ENCODE measurements at regions not wholly inside any gene's neighbourhood (a gene's known extent, or its start where the extent isn't known, plus 50 kb on each side); places are given as distances from the start of the nearest gene placed in this dataset.
A peak's percentile ranks its signal among the peaks of the same experiment; 100 is the strongest.
"Not testable (repeated sequence)": the region's sequence is repeated elsewhere in the genome, so short reads cannot be mapped to it uniquely, and the experiment has no call there.

DNA sequence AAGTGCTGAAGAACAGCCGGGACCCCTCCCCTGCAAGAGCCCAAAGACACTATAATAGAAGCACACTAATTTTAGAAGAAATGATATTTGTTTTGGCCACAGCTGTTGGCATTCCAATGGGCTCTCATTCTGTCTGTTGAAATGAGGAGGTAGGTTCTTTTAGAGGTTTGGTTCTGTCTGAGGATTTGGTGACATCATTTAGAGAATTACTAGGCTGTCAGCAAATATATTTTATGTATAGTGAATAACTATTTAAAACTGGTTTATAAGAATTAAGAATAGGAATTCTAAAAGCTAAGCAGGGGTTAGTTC lies 200.7 kb upstream of the SLC38A2 start:
- Histone ChIP-seq H3K27me3 (ENCODE audit: control insufficient read depth, insufficient read depth, low read length) (no peaks in the 10 kb centered on the region), H3K9ac (ENCODE audit: low read depth, low read length) (no peak overlapping the region), H3K27ac (ENCODE audit: low read depth, low read length) (no peak overlapping the region), H3K4me1 (ENCODE audit: control insufficient read depth, insufficient read depth, low read length) (peaks cover 7% of the 10 kb centered on the region), H3K36me3 (ENCODE audit: control insufficient read depth, insufficient read depth, low read length) (no peaks in the 10 kb centered on the region), H3K9me3 (ENCODE audit: control insufficient read depth, insufficient read depth, low read length) (peaks cover 7% of the 10 kb centered on the region; the same call in 1 of the 2 replicates), H3K4me3 (ENCODE audit: low read depth, low read length) (no peak overlapping the region)

DNA sequence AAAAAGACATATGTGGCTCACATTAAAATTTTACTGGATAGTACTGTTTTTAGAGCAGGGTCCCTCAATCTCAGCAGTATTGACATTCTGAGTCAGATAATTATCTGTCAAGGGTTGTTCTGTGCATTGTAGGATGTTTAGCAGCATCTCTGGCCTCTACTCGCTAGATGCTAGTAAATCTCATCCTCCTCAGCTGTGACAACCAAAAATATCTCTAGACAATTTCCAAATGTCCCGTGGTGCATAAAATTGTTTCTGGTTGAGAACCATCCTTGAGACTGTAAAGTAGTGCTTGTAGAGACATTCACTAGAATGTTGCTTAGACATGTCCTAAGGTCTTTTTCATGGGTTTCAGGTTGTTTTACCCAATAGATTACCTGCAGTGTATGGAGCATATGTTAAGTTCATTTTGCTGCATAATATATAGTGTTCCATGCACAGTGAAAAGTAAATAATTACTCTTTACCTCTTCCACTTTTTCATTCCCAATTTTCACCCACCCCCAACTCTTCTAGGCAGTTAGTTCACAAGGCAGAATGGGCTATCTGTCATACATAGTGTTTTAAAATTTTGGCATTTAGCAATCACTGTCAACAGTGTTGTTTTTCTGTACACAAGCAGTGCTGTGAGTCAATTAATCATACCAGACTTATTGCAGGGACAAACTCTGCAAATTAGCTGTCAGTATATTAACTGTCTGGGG lies 200.2 kb upstream of the SLC38A2 start:
- H3K36me3 ChIP-seq (ENCODE audit: control insufficient read depth, insufficient read depth, low read length) = no peaks in the 10 kb centered on the region
- H3K9me3 ChIP-seq (ENCODE audit: control insufficient read depth, insufficient read depth, low read length) = peaks cover 12% of the 10 kb centered on the region
- H3K27ac ChIP-seq (ENCODE audit: low read depth, low read length) = no peak overlapping the region
- no peaks in the 10 kb centered on the region for H3K27me3 ChIP-seq (ENCODE audit: control insufficient read depth, insufficient read depth, low read length)
- H3K9ac ChIP-seq (ENCODE audit: low read depth, low read length) = no peak overlapping the region
- H3K4me3 ChIP-seq (ENCODE audit: low read depth, low read length) = no peak overlapping the region
- peaks cover 7% of the 10 kb centered on the region for H3K4me1 ChIP-seq (ENCODE audit: control insufficient read depth, insufficient read depth, low read length)

DNA sequence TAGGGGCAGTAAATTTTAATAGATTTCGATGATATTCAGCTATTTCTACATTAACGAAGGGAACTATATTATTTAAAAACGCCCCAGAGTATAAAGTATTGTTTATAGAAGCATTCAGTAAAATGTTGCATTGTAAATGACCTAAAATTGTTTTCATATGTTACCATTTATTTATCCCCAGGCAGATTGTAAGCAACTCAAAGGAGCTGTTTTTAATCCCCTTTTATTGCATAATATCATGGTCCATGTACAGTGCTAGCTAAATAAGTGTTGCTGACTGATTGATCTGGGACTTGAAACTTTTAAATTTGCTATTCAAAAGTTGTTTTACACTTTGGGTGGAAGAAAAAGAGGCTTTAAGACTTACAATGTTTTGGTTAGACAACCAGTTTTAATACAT lies 199.0 kb upstream of the SLC38A2 start:
- Histone ChIP-seq H3K9me3 (ENCODE audit: control insufficient read depth, insufficient read depth, low read length) (peaks cover 24% of the 10 kb centered on the region), H3K4me1 (ENCODE audit: control insufficient read depth, insufficient read depth, low read length) (peaks cover 7% of the 10 kb centered on the region), H3K9ac (ENCODE audit: low read depth, low read length) (no peak overlapping the region), H3K4me3 (ENCODE audit: low read depth, low read length) (no peak overlapping the region), H3K27ac (ENCODE audit: low read depth, low read length) (no peak overlapping the region), H3K27me3 (ENCODE audit: control insufficient read depth, insufficient read depth, low read length) (no peaks in the 10 kb centered on the region), H3K36me3 (ENCODE audit: control insufficient read depth, insufficient read depth, low read length) (no peaks in the 10 kb centered on the region)

DNA sequence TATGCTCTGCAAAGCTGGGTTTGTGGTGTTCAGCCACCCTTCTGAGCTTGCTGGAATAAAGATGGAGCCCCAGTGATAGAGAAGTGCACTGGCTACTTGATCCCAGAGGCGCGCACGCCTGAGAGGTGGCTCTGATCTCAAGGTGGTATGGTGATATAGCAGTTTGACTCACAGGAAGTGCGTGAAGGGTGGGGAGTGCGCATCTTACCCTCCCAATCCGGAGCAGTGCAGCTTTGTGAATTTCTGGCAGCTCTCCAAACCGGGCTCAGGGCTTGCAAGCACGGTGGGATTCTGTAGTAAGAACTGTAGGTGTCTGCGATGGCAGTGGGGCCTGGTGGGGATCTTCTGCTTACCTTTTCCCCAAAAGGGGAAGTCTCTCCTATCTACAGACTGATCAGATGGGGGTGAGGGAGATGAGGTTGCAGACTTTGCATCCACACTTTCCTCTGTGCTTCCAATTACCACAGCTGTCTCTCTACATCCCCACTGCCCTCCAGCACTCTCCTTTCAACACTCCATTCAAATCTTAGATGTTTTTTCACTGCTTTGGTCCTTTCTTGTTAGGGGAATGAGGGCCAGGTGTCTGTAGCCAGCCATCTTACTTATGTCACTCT lies 197.4 kb upstream of the SLC38A2 start:
- peaks cover 24% of the 10 kb centered on the region for H3K9me3 ChIP-seq (ENCODE audit: control insufficient read depth, insufficient read depth, low read length)
- no peak overlapping the region for H3K4me3 ChIP-seq (ENCODE audit: low read depth, low read length)
- H3K27ac ChIP-seq (ENCODE audit: low read depth, low read length) = no peak overlapping the region
- H3K36me3 ChIP-seq (ENCODE audit: control insufficient read depth, insufficient read depth, low read length) = no peaks in the 10 kb centered on the region
- H3K9ac ChIP-seq (ENCODE audit: low read depth, low read length) = no peak overlapping the region
- no peaks in the 10 kb centered on the region for H3K27me3 ChIP-seq (ENCODE audit: control insufficient read depth, insufficient read depth, low read length)
- H3K4me1 ChIP-seq (ENCODE audit: control insufficient read depth, insufficient read depth, low read length) = peaks cover under 1% of the 10 kb centered on the region; the same call in 1 of the 2 replicates

DNA sequence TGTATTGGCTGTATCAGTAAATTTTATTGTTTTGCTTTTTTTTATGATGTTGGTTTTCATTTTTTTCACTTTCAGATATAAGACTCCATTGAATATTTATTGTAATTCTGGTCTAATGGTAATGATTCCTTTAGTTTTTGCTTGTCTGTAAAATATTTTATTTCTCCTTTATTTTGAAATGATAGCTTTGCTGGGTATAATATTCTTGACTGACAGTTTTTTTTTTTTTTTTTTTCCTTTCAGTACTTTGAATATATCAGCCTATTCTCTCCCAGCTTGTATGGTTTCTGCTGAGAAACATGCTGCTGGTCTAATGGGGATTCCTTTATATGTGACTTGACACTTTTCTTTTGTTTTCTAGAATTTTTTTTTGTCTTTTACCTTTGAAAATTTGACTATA lies 195.1 kb upstream of the SLC38A2 start:
- Histone ChIP-seq H3K9me3 (ENCODE audit: control insufficient read depth, insufficient read depth, low read length) (peaks cover 27% of the 10 kb centered on the region), H3K4me3 (ENCODE audit: low read depth, low read length) (no peak overlapping the region), H3K4me1 (ENCODE audit: control insufficient read depth, insufficient read depth, low read length) (no peaks in the 10 kb centered on the region), H3K27ac (ENCODE audit: low read depth, low read length) (no peak overlapping the region), H3K36me3 (ENCODE audit: control insufficient read depth, insufficient read depth, low read length) (no peaks in the 10 kb centered on the region), H3K27me3 (ENCODE audit: control insufficient read depth, insufficient read depth, low read length) (no peaks in the 10 kb centered on the region), H3K9ac (ENCODE audit: low read depth, low read length) (no peak overlapping the region)

DNA sequence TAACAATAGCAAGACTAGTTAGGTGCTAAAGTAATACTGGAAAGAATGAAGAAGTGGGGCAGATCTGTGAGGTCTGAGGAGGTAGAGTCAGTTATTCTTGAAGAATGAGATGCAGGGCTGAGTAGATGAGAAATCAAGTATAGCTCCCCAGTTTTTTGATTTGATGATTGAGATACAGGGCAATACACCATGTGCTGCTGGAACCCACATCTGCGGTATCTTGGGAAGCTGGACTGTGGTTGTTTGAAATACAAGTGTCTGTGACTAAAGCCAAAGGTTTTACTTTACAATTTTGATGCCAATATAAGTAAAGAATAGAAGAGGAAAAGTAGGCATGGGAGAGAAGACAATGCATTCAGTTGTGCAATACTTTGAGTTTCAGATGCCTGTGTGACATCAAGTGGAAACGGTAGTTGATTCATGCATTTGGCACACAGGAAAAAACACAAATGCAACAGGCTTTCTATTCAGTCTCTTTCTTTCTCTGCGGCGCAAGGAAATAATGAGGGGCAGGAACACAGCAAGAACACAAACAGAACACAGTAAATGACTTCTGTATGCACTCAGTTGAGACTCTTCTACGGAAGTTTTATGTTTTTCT lies 190.2 kb upstream of the SLC38A2 start:
- H3K4me1 ChIP-seq (ENCODE audit: control insufficient read depth, insufficient read depth, low read length) = peaks cover 17% of the 10 kb centered on the region
- peaks cover 14% of the 10 kb centered on the region for H3K9me3 ChIP-seq (ENCODE audit: control insufficient read depth, insufficient read depth, low read length)
- H3K27ac ChIP-seq (ENCODE audit: low read depth, low read length) = no peak overlapping the region

DNA sequence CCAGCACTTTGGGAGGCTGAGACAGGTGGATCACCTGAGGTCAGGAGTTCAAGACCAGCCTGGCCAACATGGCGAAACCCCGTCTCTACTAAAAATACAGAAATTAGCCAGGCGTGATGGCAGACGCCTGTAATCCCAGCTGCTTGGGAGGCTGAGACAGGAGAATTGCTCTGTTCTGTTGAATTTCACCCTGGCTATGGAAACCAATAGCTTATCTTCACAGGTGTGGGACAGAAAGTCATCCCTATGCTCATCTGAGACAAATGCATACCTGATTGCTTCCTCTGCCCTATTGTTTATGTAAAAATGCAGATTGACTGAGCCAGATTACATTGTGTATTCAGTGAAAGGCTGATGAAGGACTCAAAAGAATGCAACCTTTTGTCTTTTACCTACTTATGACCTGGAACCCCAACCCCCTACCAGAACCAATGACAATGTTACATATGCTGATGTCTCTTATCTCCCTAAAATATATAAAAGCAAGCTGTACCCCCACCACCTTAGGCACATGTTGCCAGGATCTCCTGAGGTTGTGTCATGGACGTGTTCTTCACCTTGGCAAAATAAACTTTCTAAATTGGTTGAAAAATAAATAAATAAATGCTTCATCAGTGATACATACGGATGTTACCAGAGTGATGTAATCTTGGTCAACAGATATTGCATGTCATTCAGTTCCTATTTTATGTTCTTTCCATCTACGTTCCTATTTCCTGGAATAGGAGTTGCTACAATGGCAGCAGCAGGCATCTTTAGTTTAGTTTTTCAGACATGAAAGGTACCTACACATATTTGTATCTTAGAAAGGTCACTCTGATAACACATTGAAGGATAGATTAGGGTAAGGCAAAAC lies 189.4 kb upstream of the SLC38A2 start:
- H3K9me3 ChIP-seq (ENCODE audit: control insufficient read depth, insufficient read depth, low read length); H3K9ac ChIP-seq (ENCODE audit: low read depth, low read length); H3K27me3 ChIP-seq (ENCODE audit: control insufficient read depth, insufficient read depth, low read length); H3K36me3 ChIP-seq (ENCODE audit: control insufficient read depth, insufficient read depth, low read length); H3K4me3 ChIP-seq (ENCODE audit: low read depth, low read length): not testable (repeated sequence)
- Histone ChIP-seq H3K4me1 (ENCODE audit: control insufficient read depth, insufficient read depth, low read length) (peaks cover 17% of the 10 kb centered on the region), H3K27ac (ENCODE audit: low read depth, low read length) (peak overlapping the region; percentile 34)

More for the DNA sequence above, 190.2 kb upstream of the SLC38A2 start:
- Histone ChIP-seq H3K9ac (ENCODE audit: low read depth, low read length) (no peak overlapping the region), H3K4me3 (ENCODE audit: low read depth, low read length) (no peak overlapping the region), H3K36me3 (ENCODE audit: control insufficient read depth, insufficient read depth, low read length) (no peaks in the 10 kb centered on the region), H3K27me3 (ENCODE audit: control insufficient read depth, insufficient read depth, low read length) (no peaks in the 10 kb centered on the region)

DNA sequence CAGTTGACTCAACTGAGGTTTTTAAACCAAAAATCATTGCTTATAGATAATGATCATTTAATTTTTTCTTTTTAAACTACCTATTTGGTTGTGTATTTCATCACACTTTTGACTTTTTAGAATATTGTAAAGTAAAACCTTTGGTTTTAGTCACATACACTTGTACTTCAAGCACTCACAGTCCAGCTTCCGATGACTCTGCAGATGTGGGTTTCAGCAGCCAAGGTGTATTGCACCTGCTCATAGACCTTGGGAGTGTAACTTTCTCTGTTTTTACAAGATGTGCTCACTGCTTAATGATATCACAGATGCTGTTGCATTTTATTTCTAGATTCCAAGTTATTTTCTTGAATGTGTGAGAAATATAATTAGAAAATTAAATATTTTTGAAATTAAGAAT lies 188.3 kb upstream of the SLC38A2 start:
- Histone ChIP-seq H3K9me3 (ENCODE audit: control insufficient read depth, insufficient read depth, low read length) (peaks cover 3% of the 10 kb centered on the region; the same call in 1 of the 2 replicates), H3K27me3 (ENCODE audit: control insufficient read depth, insufficient read depth, low read length) (no peaks in the 10 kb centered on the region), H3K4me3 (ENCODE audit: low read depth, low read length) (no peak overlapping the region), H3K36me3 (ENCODE audit: control insufficient read depth, insufficient read depth, low read length) (no peaks in the 10 kb centered on the region), H3K9ac (ENCODE audit: low read depth, low read length) (no peak overlapping the region), H3K4me1 (ENCODE audit: control insufficient read depth, insufficient read depth, low read length) (peaks cover 20% of the 10 kb centered on the region), H3K27ac (ENCODE audit: low read depth, low read length) (no peak overlapping the region)

DNA sequence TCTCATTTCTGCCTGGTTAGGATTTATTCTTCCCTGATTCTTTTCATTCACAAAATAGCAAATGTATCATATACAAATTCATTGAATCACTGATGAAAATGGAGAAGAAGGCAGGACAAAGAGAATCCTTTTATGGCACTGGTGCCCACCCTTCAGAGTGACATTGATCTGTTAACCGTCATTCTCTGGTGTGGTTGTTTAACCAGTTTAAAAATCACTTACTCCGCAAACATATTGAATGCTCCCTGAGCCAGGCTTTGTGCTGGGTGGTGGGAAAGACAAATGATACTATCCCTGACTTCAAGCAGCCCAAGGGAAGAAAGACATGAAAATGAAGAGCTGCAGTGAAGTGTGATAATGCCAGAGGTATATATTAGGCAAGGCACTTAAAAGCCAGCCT lies 187.5 kb upstream of the SLC38A2 start:
- Histone ChIP-seq H3K4me3 (ENCODE audit: low read depth, low read length) (no peak overlapping the region), H3K9me3 (ENCODE audit: control insufficient read depth, insufficient read depth, low read length) (peaks cover 3% of the 10 kb centered on the region; the same call in 1 of the 2 replicates), H3K36me3 (ENCODE audit: control insufficient read depth, insufficient read depth, low read length) (no peaks in the 10 kb centered on the region), H3K4me1 (ENCODE audit: control insufficient read depth, insufficient read depth, low read length) (peaks cover 25% of the 10 kb centered on the region), H3K9ac (ENCODE audit: low read depth, low read length) (no peak overlapping the region), H3K27me3 (ENCODE audit: control insufficient read depth, insufficient read depth, low read length) (no peaks in the 10 kb centered on the region), H3K27ac (ENCODE audit: low read depth, low read length) (no peak overlapping the region)

DNA sequence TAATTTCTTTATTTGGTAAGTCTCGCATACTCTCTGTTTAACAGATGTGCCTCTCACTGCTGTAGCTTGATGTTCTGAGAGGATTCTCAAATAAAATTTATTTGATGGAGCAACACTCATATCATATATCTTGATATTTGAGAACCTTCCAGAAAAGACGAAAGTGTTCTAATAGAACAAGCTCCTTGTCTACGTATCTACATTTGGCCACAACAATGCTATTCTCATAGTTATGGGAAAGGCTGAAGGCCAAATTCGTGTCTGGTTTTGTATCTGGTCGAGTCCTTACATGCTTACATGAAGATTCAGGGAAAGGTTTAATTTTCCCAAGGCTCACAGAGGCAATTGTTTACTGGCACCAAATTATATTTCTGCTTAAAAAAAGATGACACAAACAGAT lies 186.7 kb upstream of the SLC38A2 start:
- Histone ChIP-seq H3K36me3 (ENCODE audit: control insufficient read depth, insufficient read depth, low read length) (no peaks in the 10 kb centered on the region), H3K4me3 (ENCODE audit: low read depth, low read length) (no peak overlapping the region), H3K27me3 (ENCODE audit: control insufficient read depth, insufficient read depth, low read length) (no peaks in the 10 kb centered on the region), H3K9me3 (ENCODE audit: control insufficient read depth, insufficient read depth, low read length) (peaks cover under 1% of the 10 kb centered on the region; the same call in 1 of the 2 replicates), H3K27ac (ENCODE audit: low read depth, low read length) (no peak overlapping the region), H3K9ac (ENCODE audit: low read depth, low read length) (no peak overlapping the region), H3K4me1 (ENCODE audit: control insufficient read depth, insufficient read depth, low read length) (peaks cover 25% of the 10 kb centered on the region)

Data from HUES48 (cell line).